Naive thymus-derived CD4-positive, alpha-beta T cell (primary cell): ENCODE measurements at regions not wholly inside any gene's neighbourhood (a gene's known extent, or its start where the extent isn't known, plus 50 kb on each side); places are given as distances from the start of the nearest gene placed in this dataset.

Experiments used
- ATAC-seq: fragments of 150-1000 bp; cut with Tn5 transposase; 2 replicates; pipeline ENCODE4 v1.10.0; 2021; ENCODE audit warnings: mild to moderate bottlenecking, moderate library complexity
- CTCF ChIA-PET: fragments of 350-600 bp; sonication (Branson Sonifier 250); formaldehyde crosslinking; loops from one replicate; lab custom pipeline; 2021; ENCODE audit warnings: antibody characterized with exemption; lab: Charles Lee
- POLR2A ChIA-PET: fragments of 350-600 bp; sonication (Branson Sonifier 250); formaldehyde crosslinking; loops from one replicate; lab custom pipeline; 2021; ENCODE audit warnings: antibody characterized with exemption, inconsistent platforms; lab: Charles Lee
- DNase-seq, 9 donors: peaks; one replicate each; pipeline versions ENCODE4 v3.0.0 to v3.0.0-alpha.2; 2020 to 2022; ENCODE audit warnings: mixed read lengths in 1 of 9
- H3K27ac ChIP-seq: one replicate; pipeline ENCODE4 v1.7.0; 2013; ENCODE audit warnings: mild to moderate bottlenecking, low read depth, low read length, moderate library complexity
- H3K27me3 ChIP-seq, 2 donors: one replicate each; pipeline ENCODE4 v1.7.0; 2013; ENCODE audit warnings: low read length in 2 of 2, mild to moderate bottlenecking in 2 of 2, moderate library complexity in 2 of 2; ENCODE audit not compliant: control insufficient read depth in 2 of 2, insufficient read depth in 2 of 2
- H3K36me3 ChIP-seq, 3 experiments: 1 replicate in 2 of 3; 2 replicates in 1 of 3; pipeline ENCODE4 v1.7.0; 2013; ENCODE audit warnings: low read length in 3 of 3, mild to moderate bottlenecking in 3 of 3, moderate library complexity in 1 of 3; ENCODE audit not compliant: insufficient read depth in 3 of 3, control insufficient read depth in 2 of 3
- H3K4me1 ChIP-seq, 2 donors: one replicate each; pipeline ENCODE4 v1.7.0; 2013; ENCODE audit warnings: low read length in 2 of 2, mild to moderate bottlenecking in 2 of 2, moderate library complexity in 1 of 2; ENCODE audit not compliant: control insufficient read depth in 2 of 2, insufficient read depth in 2 of 2
- H3K4me3 ChIP-seq: 2 replicates; pipeline ENCODE4 v1.7.0; 2013; ENCODE audit warnings: mild to moderate bottlenecking, low read length
- H3K9me3 ChIP-seq, 3 experiments: 1 replicate in 2 of 3; 2 replicates in 1 of 3; pipeline ENCODE4 v1.7.0; 2013; ENCODE audit warnings: low read length in 3 of 3; ENCODE audit not compliant: control insufficient read depth in 2 of 3
- H3K27ac Mint-ChIP-seq, 9 donors: one replicate each; pipeline ENCODE4 v1.8.0; 2020 to 2022; ENCODE audit warnings: mixed read lengths in 9 of 9, mild to moderate bottlenecking in 8 of 9, moderate library complexity in 5 of 9, inconsistent platforms in 2 of 9
- H3K27me3 Mint-ChIP-seq, 5 donors: one replicate each; pipeline ENCODE4 v1.8.0; 2021 to 2022; ENCODE audit warnings: mixed read lengths in 5 of 5, mild to moderate bottlenecking in 1 of 5
- H3K36me3 Mint-ChIP-seq, 5 donors: one replicate each; pipeline ENCODE4 v1.8.0; 2020 to 2022; ENCODE audit warnings: mixed read lengths in 5 of 5, mild to moderate bottlenecking in 3 of 5, inconsistent platforms in 1 of 5
- H3K4me1 Mint-ChIP-seq, 7 donors: one replicate each; pipeline ENCODE4 v1.8.0; 2020 to 2022; ENCODE audit warnings: mixed read lengths in 7 of 7, mild to moderate bottlenecking in 3 of 7, inconsistent platforms in 1 of 7
- H3K4me3 Mint-ChIP-seq, 10 donors: one replicate each; pipeline ENCODE4 v1.8.0; 2020 to 2022; ENCODE audit warnings: mild to moderate bottlenecking in 10 of 10, mixed read lengths in 10 of 10, moderate library complexity in 6 of 10, inconsistent platforms in 2 of 10
- H3K9me3 Mint-ChIP-seq, 11 donors: one replicate each; pipeline ENCODE4 v1.8.0; 2020 to 2022; ENCODE audit warnings: mixed read lengths in 11 of 11, mild to moderate bottlenecking in 4 of 11, inconsistent platforms in 1 of 11, moderate library complexity in 1 of 11
- intact Hi-C, 2 donors: fragments of 100-400 bp; cut with micrococcal nuclease; formaldehyde crosslinking; loops; one replicate each; pipeline ENCODE4 v1.15.1; 2023

DNA sequence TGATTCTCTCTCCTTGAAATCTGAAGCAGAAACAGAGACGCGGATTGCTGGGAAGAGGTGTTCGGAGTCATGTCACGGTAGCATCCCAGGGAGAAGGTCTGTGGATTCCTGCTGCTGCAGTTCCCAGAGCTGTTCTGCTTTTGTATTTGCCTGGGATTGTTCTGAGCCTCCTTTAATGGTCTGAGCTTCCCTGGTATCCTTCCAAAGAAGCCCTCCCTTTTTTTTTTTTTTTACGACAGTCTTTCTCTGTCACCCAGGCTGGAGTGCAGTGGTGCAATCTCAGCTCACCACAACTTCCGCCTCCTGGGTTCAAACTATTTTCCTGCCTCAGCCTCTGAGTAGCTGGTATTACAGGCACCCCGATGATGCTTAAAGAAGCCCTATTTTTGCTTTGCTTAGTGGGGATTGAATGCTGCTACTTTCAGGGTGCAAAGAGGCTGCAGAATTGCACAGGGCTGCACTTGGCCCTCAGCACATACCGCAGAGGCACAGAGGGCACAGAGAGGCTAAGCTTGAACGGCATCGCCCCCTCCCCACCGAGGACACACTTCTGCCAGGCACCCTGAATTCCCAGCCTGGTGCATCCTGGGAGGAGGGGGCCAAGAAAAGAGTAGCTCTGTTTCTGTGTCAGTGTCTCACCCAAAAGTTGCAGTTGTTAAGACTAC lies 208.6 kb upstream of the GALNT17 start:
- no peak overlapping the region for H3K27ac Mint-ChIP-seq
- CTCF ChIA-PET = interaction anchor here (0.6 kb wide), 2 partner anchors 17 to 418 kb away, joined by 3 read pairs; no protein-coding TSS in a partner anchor
- Histone ChIP-seq H3K9me3 (peaks cover 0 to 4% (median 0%) of the 10 kb centered on the region in 3 experiments), H3K4me1 (no peaks in the 10 kb centered on the region), H3K36me3 (no peaks in the 10 kb centered on the region), H3K27me3 (no peaks in the 10 kb centered on the region), H3K4me3 (no peak overlapping the region), H3K27ac (no peak overlapping the region)
- ATAC-seq (no peak), DNase-seq (no peak)
- POLR2A ChIA-PET = no interaction called here
- H3K4me1 Mint-ChIP-seq = peaks cover 0 to 2% (median 0%) of the 10 kb centered on the region in 7 donors
- H3K27me3 Mint-ChIP-seq = no peaks in the 10 kb centered on the region
- peaks cover 0 to 23% (median 10%) of the 10 kb centered on the region in 11 donors for H3K9me3 Mint-ChIP-seq
- intact Hi-C loops = no loop called here
- no peak overlapping the region for H3K4me3 Mint-ChIP-seq
- H3K36me3 Mint-ChIP-seq = peaks cover 0 to 7% (median 0%) of the 10 kb centered on the region in 5 donors

DNA sequence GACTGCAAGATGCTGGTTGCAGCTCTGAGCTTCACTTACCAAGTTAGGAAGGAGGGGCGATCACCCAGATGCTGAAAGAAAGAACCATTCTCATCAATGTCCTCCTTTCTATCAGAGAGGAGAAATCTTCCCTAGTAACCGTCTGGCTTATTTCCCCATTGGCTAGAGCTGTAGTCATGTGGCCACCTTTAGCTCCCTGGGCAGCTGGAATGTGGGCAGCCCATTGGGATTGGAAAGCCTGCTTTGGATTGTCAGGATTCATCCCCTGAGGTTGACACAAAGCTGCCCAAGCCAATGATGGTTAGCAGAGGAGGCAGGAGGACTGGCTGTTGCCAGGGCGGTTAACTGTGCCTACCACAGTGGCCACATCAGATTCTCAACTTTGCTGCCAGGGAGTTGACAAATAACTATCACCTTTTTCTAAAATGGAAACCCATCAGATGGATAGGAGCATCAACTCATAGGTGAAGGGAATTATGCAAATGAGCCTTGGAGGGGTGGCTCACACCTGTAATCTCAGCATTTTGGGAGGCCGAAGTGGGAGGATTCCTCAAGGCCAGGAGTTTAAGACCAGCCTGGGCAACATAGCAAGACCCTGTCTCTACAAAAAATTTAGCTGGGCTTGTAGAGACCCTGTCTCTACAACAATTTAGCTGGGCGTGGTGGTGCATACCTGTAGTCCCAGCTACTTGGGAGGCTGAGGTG lies 206.4 kb upstream of the GALNT17 start:
- ATAC-seq (no peak), DNase-seq (no peak)
- no peak overlapping the region for H3K4me3 ChIP-seq
- peaks cover 0 to 7% (median 0%) of the 10 kb centered on the region in 5 donors for H3K36me3 Mint-ChIP-seq
- no peak overlapping the region for H3K27ac Mint-ChIP-seq
- no peaks in the 10 kb centered on the region for H3K27me3 ChIP-seq
- no peaks in the 10 kb centered on the region for H3K4me1 ChIP-seq
- no peaks in the 10 kb centered on the region for H3K36me3 ChIP-seq
- no peaks in the 10 kb centered on the region for H3K27me3 Mint-ChIP-seq
- POLR2A ChIA-PET = no interaction called here
- H3K9me3 ChIP-seq = no peaks in the 10 kb centered on the region
- H3K27ac ChIP-seq = no peak overlapping the region
- intact Hi-C loops = no loop called here
- CTCF ChIA-PET = no interaction called here
- peaks cover 0 to 29% (median 10%) of the 10 kb centered on the region in 11 donors for H3K9me3 Mint-ChIP-seq
- peaks cover 0 to 2% (median 0%) of the 10 kb centered on the region in 7 donors for H3K4me1 Mint-ChIP-seq
- no peak overlapping the region for H3K4me3 Mint-ChIP-seq

DNA sequence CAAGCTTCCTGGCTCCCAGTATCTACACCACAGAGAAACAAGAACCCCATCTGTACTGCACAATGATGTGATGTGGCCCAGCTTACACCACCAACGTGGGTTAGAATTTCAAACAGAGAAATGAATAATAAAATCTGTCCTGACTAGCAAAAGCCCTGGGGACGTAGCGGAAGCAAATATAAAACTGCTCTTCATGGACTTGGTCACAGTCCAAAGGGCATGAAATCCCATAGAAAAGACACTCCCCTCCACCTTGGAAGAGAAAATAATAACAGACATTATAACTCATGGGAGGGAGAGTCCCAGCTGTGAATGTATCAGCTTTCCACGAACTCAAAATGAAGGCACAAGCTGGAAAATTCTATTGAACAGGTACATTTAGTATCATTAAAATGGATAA lies 205.3 kb upstream of the GALNT17 start:
- no peaks in the 10 kb centered on the region for H3K4me1 ChIP-seq
- no peak overlapping the region for H3K4me3 ChIP-seq
- H3K36me3 ChIP-seq = no peaks in the 10 kb centered on the region
- peaks cover 0 to 33% (median 11%) of the 10 kb centered on the region in 11 donors for H3K9me3 Mint-ChIP-seq
- intact Hi-C loops = no loop called here
- peaks cover 0 to 2% (median 0%) of the 10 kb centered on the region in 7 donors for H3K4me1 Mint-ChIP-seq
- ATAC-seq (no peak), DNase-seq (no peak)
- no peaks in the 10 kb centered on the region for H3K27me3 ChIP-seq
- H3K36me3 Mint-ChIP-seq = peaks cover 0 to 7% (median 0%) of the 10 kb centered on the region in 5 donors
- H3K27ac ChIP-seq = no peak overlapping the region
- H3K27me3 Mint-ChIP-seq = no peaks in the 10 kb centered on the region
- ChIA-PET POLR2A (no interaction called here), CTCF (no interaction called here)
- H3K4me3 Mint-ChIP-seq = no peak overlapping the region
- H3K27ac Mint-ChIP-seq = no peak overlapping the region
- H3K9me3 ChIP-seq = no peaks in the 10 kb centered on the region

DNA sequence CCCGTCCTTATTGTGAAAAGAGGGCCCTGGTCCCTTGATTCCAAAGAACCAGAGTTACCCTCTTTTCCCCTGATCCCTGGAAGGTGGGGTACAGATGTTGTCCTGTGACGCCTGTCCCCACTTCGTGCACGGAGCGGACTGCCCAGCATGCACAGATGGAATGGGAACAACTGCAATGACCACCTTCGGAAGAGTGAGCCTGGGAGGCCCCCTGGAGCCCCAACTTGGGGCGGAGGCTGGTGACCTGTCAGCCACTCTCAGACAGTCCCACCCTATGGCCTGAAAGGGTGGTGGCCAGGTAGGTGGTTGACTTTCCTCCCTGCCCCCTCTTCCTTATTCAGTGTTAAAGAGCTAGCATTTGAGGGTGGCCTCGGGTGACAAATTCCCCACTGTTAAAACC lies 196.6 kb upstream of the GALNT17 start:
- Histone ChIP-seq H3K27ac (no peak overlapping the region), H3K4me1 (no peaks in the 10 kb centered on the region), H3K9me3 (peaks cover 0 to 4% (median 0%) of the 10 kb centered on the region in 3 experiments), H3K27me3 (no peaks in the 10 kb centered on the region), H3K36me3 (no peaks in the 10 kb centered on the region), H3K4me3 (no peak overlapping the region)
- Mint-ChIP-seq H3K27me3 (peaks cover 0 to 4% (median 0%) of the 10 kb centered on the region in 5 donors), H3K36me3 (peaks cover 0 to 9% (median 0%) of the 10 kb centered on the region in 5 donors), H3K4me3 (no peak overlapping the region), H3K27ac (no peak overlapping the region), H3K9me3 (peaks cover 3 to 25% (median 11%) of the 10 kb centered on the region in 11 donors), H3K4me1 (no peaks in the 10 kb centered on the region)
- DNase-seq (no peak), ATAC-seq (no peak)
- ChIA-PET CTCF (no interaction called here), POLR2A (no interaction called here)
- intact Hi-C loops = no loop called here

DNA sequence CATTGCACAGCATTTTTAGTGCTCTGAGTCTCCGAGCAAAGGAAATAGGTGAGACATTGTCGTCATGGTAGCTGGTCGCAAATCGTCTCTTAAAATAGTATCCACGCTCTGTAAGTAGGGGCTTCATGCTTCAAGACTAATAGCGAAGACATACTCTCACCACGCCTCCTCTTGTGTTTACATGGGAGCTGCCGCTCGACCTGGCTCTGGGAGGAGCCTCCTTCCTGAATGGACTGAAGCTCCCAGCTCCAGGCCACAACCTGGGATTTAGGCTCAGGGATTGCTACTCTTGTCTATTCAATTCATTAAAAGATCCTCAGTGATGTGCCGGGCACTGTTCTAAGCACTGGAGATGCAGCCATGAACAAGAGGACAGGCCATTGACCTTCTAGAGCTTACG lies 196.1 kb upstream of the GALNT17 start:
- Histone ChIP-seq H3K4me3 (no peak overlapping the region), H3K27ac (no peak overlapping the region), H3K9me3 (peaks cover 0 to 4% (median 0%) of the 10 kb centered on the region in 3 experiments), H3K4me1 (no peaks in the 10 kb centered on the region), H3K27me3 (no peaks in the 10 kb centered on the region), H3K36me3 (no peaks in the 10 kb centered on the region)
- H3K36me3 Mint-ChIP-seq = peaks cover 0 to 9% (median 0%) of the 10 kb centered on the region in 5 donors
- H3K9me3 Mint-ChIP-seq = peaks cover 3 to 27% (median 11%) of the 10 kb centered on the region in 11 donors
- no peak for DNase-seq
- no peak overlapping the region for H3K27ac Mint-ChIP-seq
- intact Hi-C loops = no loop called here
- no peak overlapping the region for H3K4me3 Mint-ChIP-seq
- ChIA-PET POLR2A (no interaction called here), CTCF (no interaction called here)
- H3K4me1 Mint-ChIP-seq = no peaks in the 10 kb centered on the region
- ATAC-seq = no peak
- H3K27me3 Mint-ChIP-seq = peaks cover 0 to 4% (median 0%) of the 10 kb centered on the region in 5 donors

DNA sequence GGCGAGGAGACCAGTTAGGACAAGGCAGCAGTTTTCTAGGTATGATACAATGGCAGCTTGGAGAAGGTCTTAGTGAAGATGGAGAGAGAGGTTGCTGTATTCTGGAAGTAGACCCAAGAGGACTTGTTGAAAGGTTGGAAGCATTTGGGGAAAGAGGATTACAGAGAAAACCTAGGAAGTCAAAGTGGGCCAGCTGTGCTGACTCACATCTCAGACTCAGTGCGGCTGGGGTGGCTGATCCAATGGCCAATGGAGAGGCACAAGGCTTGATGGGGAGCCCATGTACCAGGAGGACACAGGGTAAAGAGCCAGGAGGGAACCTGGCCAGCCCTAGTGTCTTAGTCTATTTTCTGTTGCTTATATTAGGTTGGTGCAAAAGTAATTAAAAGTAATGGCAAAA lies 194.5 kb upstream of the GALNT17 start:
- no peak overlapping the region for H3K27ac Mint-ChIP-seq
- H3K36me3 Mint-ChIP-seq = peaks cover 0 to 9% (median 0%) of the 10 kb centered on the region in 5 donors
- intact Hi-C loops = no loop called here
- ChIA-PET POLR2A (no interaction called here), CTCF (no interaction called here)
- no peak overlapping the region for H3K4me3 Mint-ChIP-seq
- no peak overlapping the region for H3K27ac ChIP-seq
- H3K27me3 Mint-ChIP-seq = peaks cover 0 to 4% (median 0%) of the 10 kb centered on the region in 5 donors
- no peaks in the 10 kb centered on the region for H3K27me3 ChIP-seq
- peaks cover 6 to 35% (median 13%) of the 10 kb centered on the region in 11 donors for H3K9me3 Mint-ChIP-seq
- ATAC-seq = no peak
- H3K36me3 ChIP-seq = no peaks in the 10 kb centered on the region
- peaks cover 0 to 4% (median 0%) of the 10 kb centered on the region in 3 experiments for H3K9me3 ChIP-seq
- no peaks in the 10 kb centered on the region for H3K4me1 Mint-ChIP-seq
- no peak for DNase-seq
- no peaks in the 10 kb centered on the region for H3K4me1 ChIP-seq
- H3K4me3 ChIP-seq = no peak overlapping the region
